MM.1S (cell line): ENCODE measurements at regions not wholly inside any gene's neighbourhood (a gene's known extent, or its start where the extent isn't known, plus 50 kb on each side); places are given as distances from the start of the nearest gene placed in this dataset.

Source experiments
- DNase-seq: peaks from one replicate; pipeline ENCODE4 v3.0.0-alpha.2; 2015
- H2AFZ ChIP-seq: fragments of 300-600 bp; sonication (generic); 2 replicates; pipeline ENCODE4 v1.6.0; 2016; ENCODE audit warnings: antibody characterized with exemption, low read length
- H3F3A ChIP-seq: fragments of 300-600 bp; sonication (generic); 2 replicates; pipeline ENCODE4 v1.6.1; 2016; ENCODE audit warnings: mild to moderate bottlenecking, antibody characterized with exemption, low read length, moderate library complexity, mixed read lengths; ENCODE audit not compliant: insufficient read depth
- H3K27ac ChIP-seq: fragments of 300-600 bp; sonication (generic); 2 replicates; pipeline ENCODE4 v1.5.1; 2016; ENCODE audit warnings: mild to moderate bottlenecking, low read length
- H3K27me3 ChIP-seq: fragments of 300-600 bp; sonication (generic); replicated peaks from 2 replicates; pipeline ENCODE4 v1.6.0; 2016; ENCODE audit warnings: low read length; ENCODE audit not compliant: insufficient read depth
- H3K36me3 ChIP-seq: fragments of 300-600 bp; sonication (generic); replicated peaks from 2 replicates; pipeline ENCODE4 v1.6.1; 2016; ENCODE audit warnings: mild to moderate bottlenecking, low read length, mixed read lengths; ENCODE audit not compliant: insufficient read depth
- H3K4me1 ChIP-seq: fragments of 300-600 bp; sonication (generic); 2 replicates; pipeline ENCODE4 v1.6.1; 2016; ENCODE audit warnings: low read length, mixed read lengths
- H3K4me2 ChIP-seq: fragments of 300-600 bp; sonication (generic); 2 replicates; pipeline ENCODE4 v1.6.0; 2016; ENCODE audit warnings: low read depth, low read length
- H3K4me3 ChIP-seq: fragments of 300-600 bp; sonication (generic); 2 replicates; pipeline ENCODE4 v1.5.1; 2016; ENCODE audit warnings: low read length, mixed read lengths
- H3K79me2 ChIP-seq: fragments of 300-600 bp; sonication (generic); 2 replicates; pipeline ENCODE4 v1.6.1; 2016; ENCODE audit warnings: mixed run types, low read length, mixed read lengths
- H3K9ac ChIP-seq: fragments of 300-600 bp; sonication (generic); 2 replicates; pipeline ENCODE4 v1.6.1; 2016; ENCODE audit warnings: low read length, mixed read lengths
- H3K9me2 ChIP-seq: fragments of 300-600 bp; sonication (generic); replicated peaks from 2 replicates; pipeline ENCODE4 v1.6.1; 2016; ENCODE audit warnings: mild to moderate bottlenecking, low read length, mixed read lengths; ENCODE audit not compliant: insufficient read depth
- H3K9me3 ChIP-seq: fragments of 300-600 bp; sonication (generic); replicated peaks from 2 replicates; pipeline ENCODE4 v1.6.1; 2016; ENCODE audit warnings: mild to moderate bottlenecking, low read length, mixed read lengths; ENCODE audit not compliant: insufficient read depth
- H4K20me1 ChIP-seq: fragments of 300-600 bp; sonication (generic); 2 replicates; pipeline ENCODE4 v1.6.1; 2016; ENCODE audit warnings: mild to moderate bottlenecking, low read length, moderate library complexity, mixed read lengths; ENCODE audit not compliant: insufficient read depth
- EZH2 ChIP-seq: fragments of 300-600 bp; sonication (generic); optimal IDR thresholded peaks from 2 replicates; pipeline ENCODE3; 2017; ENCODE audit warnings: low read depth, mild to moderate bottlenecking, antibody characterized with exemption, low read length, mixed read lengths
- EZH2phosphoT487 ChIP-seq: fragments of 300-600 bp; sonication (generic); IDR thresholded peaks from 2 replicates; pipeline ENCODE4 v1.6.1; 2018; ENCODE audit warnings: antibody characterized with exemption, low read length
- TF ChIP-seq, protein P1 (sequence below): fragments of 300-600 bp; sonication (generic); IDR thresholded peaks from 2 replicates; pipeline ENCODE4 v1.5.1; 2016; ENCODE audit warnings: antibody characterized with exemption, low read length, mixed read lengths

DNA sequence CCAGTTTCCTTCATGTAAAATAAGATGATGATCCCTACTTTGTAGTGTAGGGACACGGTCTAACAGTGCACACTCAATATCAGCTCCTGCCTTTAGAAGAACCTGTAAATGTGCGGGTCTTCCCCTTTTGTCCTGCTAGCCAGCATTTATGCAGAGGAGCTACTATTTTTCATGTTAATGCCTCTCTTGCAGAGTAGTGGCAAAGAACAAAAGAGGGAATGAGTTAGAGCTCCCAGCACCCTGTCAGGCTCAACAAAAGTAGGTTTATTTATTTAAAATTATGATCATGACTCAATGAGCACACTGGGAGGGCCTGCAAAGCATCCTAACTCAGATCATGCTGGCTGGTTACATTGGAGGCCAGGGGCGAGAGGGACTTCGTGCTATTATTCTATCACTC is 414.5 kb upstream of the COBL start:
- Histone ChIP-seq H3K4me3 (no peak overlapping the region), H3K27ac (no peak overlapping the region), H3K79me2 (no peaks in the 10 kb centered on the region), H3K27me3 (no peaks in the 10 kb centered on the region), H3K9ac (no peak overlapping the region), H3F3A (no peaks in the 10 kb centered on the region), H2AFZ (no peak overlapping the region), H3K4me2 (no peak overlapping the region), H3K36me3 (no peaks in the 10 kb centered on the region), H4K20me1 (no peaks in the 10 kb centered on the region), H3K9me3 (no peaks in the 10 kb centered on the region), H3K9me2 (no peaks in the 10 kb centered on the region), H3K4me1 (no peaks in the 10 kb centered on the region)
- TF ChIP-seq EZH2 (no peak), EZH2phosphoT487 (no peak)
- TF ChIP-seq, protein P1, sequence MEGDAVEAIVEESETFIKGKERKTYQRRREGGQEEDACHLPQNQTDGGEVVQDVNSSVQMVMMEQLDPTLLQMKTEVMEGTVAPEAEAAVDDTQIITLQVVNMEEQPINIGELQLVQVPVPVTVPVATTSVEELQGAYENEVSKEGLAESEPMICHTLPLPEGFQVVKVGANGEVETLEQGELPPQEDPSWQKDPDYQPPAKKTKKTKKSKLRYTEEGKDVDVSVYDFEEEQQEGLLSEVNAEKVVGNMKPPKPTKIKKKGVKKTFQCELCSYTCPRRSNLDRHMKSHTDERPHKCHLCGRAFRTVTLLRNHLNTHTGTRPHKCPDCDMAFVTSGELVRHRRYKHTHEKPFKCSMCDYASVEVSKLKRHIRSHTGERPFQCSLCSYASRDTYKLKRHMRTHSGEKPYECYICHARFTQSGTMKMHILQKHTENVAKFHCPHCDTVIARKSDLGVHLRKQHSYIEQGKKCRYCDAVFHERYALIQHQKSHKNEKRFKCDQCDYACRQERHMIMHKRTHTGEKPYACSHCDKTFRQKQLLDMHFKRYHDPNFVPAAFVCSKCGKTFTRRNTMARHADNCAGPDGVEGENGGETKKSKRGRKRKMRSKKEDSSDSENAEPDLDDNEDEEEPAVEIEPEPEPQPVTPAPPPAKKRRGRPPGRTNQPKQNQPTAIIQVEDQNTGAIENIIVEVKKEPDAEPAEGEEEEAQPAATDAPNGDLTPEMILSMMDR = no peak
- no peak for DNase-seq

DNA sequence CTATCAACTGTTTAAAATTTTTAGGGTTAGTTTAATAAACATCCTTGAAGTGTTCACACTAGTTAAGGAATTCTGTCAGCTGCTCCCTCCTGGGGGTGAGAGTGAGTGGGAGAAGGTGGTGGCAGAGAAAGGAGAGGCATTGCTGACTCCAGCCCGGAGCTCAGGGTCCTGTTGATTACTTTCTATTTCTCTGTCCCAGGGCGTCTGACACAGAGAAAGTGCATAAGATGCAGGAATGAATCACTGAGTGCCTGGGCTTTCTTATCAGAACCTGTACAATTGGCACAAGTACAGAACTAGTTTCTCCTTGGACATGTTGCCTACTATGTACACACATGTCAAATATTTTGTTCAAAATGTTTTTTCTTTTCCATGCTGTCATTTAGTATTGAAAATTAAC is 410.8 kb upstream of the COBL start:
- no peaks in the 10 kb centered on the region for H3K79me2 ChIP-seq
- no peaks in the 10 kb centered on the region for H3K9me3 ChIP-seq
- H3K9me2 ChIP-seq = no peaks in the 10 kb centered on the region
- no peak overlapping the region for H3K27ac ChIP-seq
- H3K4me2 ChIP-seq = no peak overlapping the region
- no peaks in the 10 kb centered on the region for H4K20me1 ChIP-seq
- H3K36me3 ChIP-seq = no peaks in the 10 kb centered on the region
- H3F3A ChIP-seq = no peaks in the 10 kb centered on the region
- no peaks in the 10 kb centered on the region for H3K4me1 ChIP-seq
- H3K9ac ChIP-seq = no peak overlapping the region
- TF ChIP-seq EZH2 (no peak), EZH2phosphoT487 (no peak)
- TF ChIP-seq, protein P1 = no peak
- H3K4me3 ChIP-seq = no peak overlapping the region
- DNase-seq = no peak
- H3K27me3 ChIP-seq = no peaks in the 10 kb centered on the region
- H2AFZ ChIP-seq = no peak overlapping the region

DNA sequence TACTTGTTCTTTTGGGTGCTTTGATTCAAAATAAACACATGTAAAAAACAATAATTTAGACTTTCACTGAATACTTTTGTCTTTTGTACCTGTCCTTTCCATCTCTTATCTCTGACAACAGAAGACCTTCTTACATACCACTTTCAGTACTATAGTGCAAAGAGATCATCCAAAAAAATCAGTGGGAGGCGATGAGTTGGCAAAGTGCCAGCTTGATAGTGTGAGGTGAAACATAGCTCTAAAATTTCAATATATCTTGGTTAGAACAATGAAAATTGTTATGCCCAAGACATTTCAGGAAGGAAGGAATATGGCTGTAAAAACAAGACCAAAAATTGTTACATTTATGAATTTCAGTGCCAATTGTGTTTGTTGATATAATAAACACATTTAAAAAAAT is 390.2 kb upstream of the COBL start:
- TF ChIP-seq, protein P1 = no peak
- TF ChIP-seq EZH2 (no peak), EZH2phosphoT487 (no peak)
- Histone ChIP-seq H3K4me2 (no peak overlapping the region), H3K4me3 (no peak overlapping the region), H3K9ac (no peak overlapping the region), H2AFZ (no peak overlapping the region), H3K79me2 (no peaks in the 10 kb centered on the region), H3K27me3 (no peaks in the 10 kb centered on the region), H3K36me3 (no peaks in the 10 kb centered on the region), H3K9me3 (0 out of 2 replicates have a peak, but pooled peaks cover under 1% of the 10 kb centered on the region), H4K20me1 (no peaks in the 10 kb centered on the region), H3F3A (no peaks in the 10 kb centered on the region), H3K27ac (no peak overlapping the region), H3K4me1 (no peaks in the 10 kb centered on the region), H3K9me2 (no peaks in the 10 kb centered on the region)
- DNase-seq = no peak
